Fibroblast of lung (primary cell): ENCODE measurements at regions not wholly inside any gene's neighbourhood (a gene's known extent, or its start where the extent isn't known, plus 50 kb on each side); places are given as distances from the start of the nearest gene placed in this dataset.

Experiments
- DNase-seq, 2 donors: peaks; one replicate each; pipeline versions ENCODE4 v3.0.0 to v3.0.0-alpha.2; 2010; ENCODE audit warnings: low read depth in 2 of 2
- H2AFZ ChIP-seq: 2 replicates; pipeline ENCODE4 v1.5.1; 2012; ENCODE audit warnings: low read length, control low read depth, inconsistent platforms
- H3K27ac ChIP-seq: 2 replicates; pipeline ENCODE4 v1.5.1; 2011; ENCODE audit warnings: low read length, control low read depth; ENCODE audit not compliant: insufficient read depth
- H3K27me3 ChIP-seq: 2 replicates; pipeline ENCODE4 v1.5.1; 2011; ENCODE audit warnings: mild to moderate bottlenecking, low read length; ENCODE audit not compliant: control insufficient read depth, insufficient read depth
- H3K36me3 ChIP-seq: 2 replicates; pipeline ENCODE4 v1.5.1; 2011; ENCODE audit warnings: low read length; ENCODE audit not compliant: control insufficient read depth, insufficient read depth
- H3K4me1 ChIP-seq: 2 replicates; pipeline ENCODE4 v1.5.1; 2011; ENCODE audit warnings: low read length; ENCODE audit not compliant: control insufficient read depth, insufficient read depth; ENCODE audit errors: extremely low read depth
- H3K4me2 ChIP-seq: 2 replicates; pipeline ENCODE4 v1.5.1; 2011; ENCODE audit warnings: low read length, control low read depth; ENCODE audit not compliant: insufficient read depth; ENCODE audit errors: extremely low read depth
- H3K4me3 ChIP-seq, 4 experiments: fragments of 200-600 bp in 1 of 4; sonication (generic) in 1 of 4; replicated peaks in 1 of 4; 2 replicates each; pipeline ENCODE4 v1.5.1; 2011 to 2016; ENCODE audit warnings: low read length in 4 of 4, low read depth in 3 of 4, mild to moderate bottlenecking in 3 of 4, control low read depth in 2 of 4, inconsistent platforms in 1 of 4, mixed read lengths in 1 of 4; ENCODE audit not compliant: insufficient read depth in 1 of 4; ENCODE audit errors: control extremely low read depth in 1 of 4
- H3K79me2 ChIP-seq: 2 replicates; pipeline ENCODE4 v1.5.1; 2012; ENCODE audit warnings: mild to moderate bottlenecking, low read length, inconsistent platforms; ENCODE audit not compliant: control insufficient read depth, insufficient read depth
- H3K9ac ChIP-seq: 2 replicates; pipeline ENCODE4 v1.5.1; 2011; ENCODE audit warnings: mild to moderate bottlenecking, low read length, control low read depth; ENCODE audit not compliant: insufficient read depth
- H3K9me3 ChIP-seq: 2 replicates; pipeline ENCODE4 v1.5.1; 2012; ENCODE audit warnings: low read depth, low read length; ENCODE audit not compliant: control insufficient read depth, insufficient read depth
- H4K20me1 ChIP-seq: 2 replicates; pipeline ENCODE4 v1.5.1; 2011; ENCODE audit warnings: low read length; ENCODE audit not compliant: control insufficient read depth, insufficient read depth; ENCODE audit errors: extremely low read depth
- CTCF ChIP-seq, 2 donors: IDR thresholded peaks in 1 of 2; conservative IDR thresholded peaks in 1 of 2; 1 replicate in 1 of 2; 2 replicates in 1 of 2; pipeline ENCODE4 v1.5.1; 2011 to 2012; ENCODE audit warnings: low read length in 2 of 2, control low read depth in 1 of 2, inconsistent platforms in 1 of 2, low read depth in 1 of 2, mild to moderate bottlenecking in 1 of 2
- EZH2 ChIP-seq: IDR thresholded peaks from 2 replicates; pipeline ENCODE4 v1.5.1; 2012; ENCODE audit warnings: low read length, control low read depth, mild to moderate bottlenecking; ENCODE audit errors: missing control alignments

- Histone ChIP-seq H3K27me3 (no peaks in the 10 kb centered on the region), H2AFZ (no peak overlapping the region), H3K27ac (no peak overlapping the region), H3K36me3 (no peaks in the 10 kb centered on the region), H4K20me1 (no peaks in the 10 kb centered on the region), H3K79me2 (no peaks in the 10 kb centered on the region), H3K4me1 (no peaks in the 10 kb centered on the region), H3K9ac (no peak overlapping the region), H3K4me3 (no peak overlapping the region), H3K4me2 (no peak overlapping the region), H3K9me3 (no peaks in the 10 kb centered on the region)
- TF ChIP-seq CTCF (conservative IDR thresholded peaks at IDR 0.05 in 1 of 2, IDR thresholded peaks at IDR 0.05 in 1 of 2; ENCODE audit: low read depth in 1 of 2, low read length in 2 of 2) = no peak
- no peak for TF ChIP-seq EZH2
- DNase-seq = no peak
These were observed 172.8 kb downstream of the TRIM27 start for GRCh38 chr6:28750926-28751458.

- no peak for TF ChIP-seq CTCF (conservative IDR thresholded peaks at IDR 0.05 in 1 of 2, IDR thresholded peaks at IDR 0.05 in 1 of 2; ENCODE audit: low read depth in 1 of 2, low read length in 2 of 2)
- TF ChIP-seq EZH2 = no peak
- Histone ChIP-seq H3K79me2 (no peaks in the 10 kb centered on the region), H3K4me2 (no peak overlapping the region), H3K4me3 (no peak overlapping the region), H3K9ac (no peak overlapping the region), H3K36me3 (no peaks in the 10 kb centered on the region), H4K20me1 (no peaks in the 10 kb centered on the region), H2AFZ (no peak overlapping the region), H3K9me3 (no peaks in the 10 kb centered on the region), H3K4me1 (no peaks in the 10 kb centered on the region), H3K27me3 (no peaks in the 10 kb centered on the region), H3K27ac (no peak overlapping the region)
- DNase-seq = no peak
These were observed 172.3 kb downstream of the TRIM27 start for GRCh38 chr6:28751514-28751913.

- Histone ChIP-seq H3K27ac (no peak overlapping the region), H3K9ac (no peak overlapping the region), H3K9me3 (no peaks in the 10 kb centered on the region), H2AFZ (no peak overlapping the region), H3K79me2 (no peaks in the 10 kb centered on the region), H3K4me2 (no peak overlapping the region), H3K4me1 (no peaks in the 10 kb centered on the region), H3K36me3 (no peaks in the 10 kb centered on the region), H3K27me3 (no peaks in the 10 kb centered on the region), H4K20me1 (no peaks in the 10 kb centered on the region), H3K4me3 (no peak overlapping the region)
- no peak for DNase-seq
- no peak for TF ChIP-seq CTCF (conservative IDR thresholded peaks at IDR 0.05 in 1 of 2, IDR thresholded peaks at IDR 0.05 in 1 of 2; ENCODE audit: low read depth in 1 of 2, low read length in 2 of 2)
- no peak for TF ChIP-seq EZH2
These were observed 171.8 kb downstream of the TRIM27 start for GRCh38 chr6:28751963-28752350.
